SU-DHL-6 (cell line): ENCODE measurements at regions not wholly inside any gene's neighbourhood (a gene's known extent, or its start where the extent isn't known, plus 50 kb on each side); places are given as distances from the start of the nearest gene placed in this dataset.

Source experiments
- H2AFZ ChIP-seq: fragments of 200-600 bp; sonication (generic); 2 replicates; pipeline ENCODE4 v1.6.1; 2014; ENCODE audit warnings: low read depth, mild to moderate bottlenecking, moderate library complexity, mixed read lengths, antibody characterized with exemption, low read length; ENCODE audit not compliant: severe bottlenecking
- H3F3A ChIP-seq: fragments of 200-600 bp; shearing (Covaris generic); 2 replicates; pipeline ENCODE4 v1.6.0; 2016; ENCODE audit warnings: antibody characterized with exemption, mild to moderate bottlenecking; ENCODE audit not compliant: insufficient read depth
- H3K27ac ChIP-seq: fragments of 200-600 bp; sonication (generic); 2 replicates; pipeline ENCODE4 v1.5.1; 2016; ENCODE audit warnings: low read depth, mild to moderate bottlenecking, low read length, moderate library complexity, mixed read lengths
- H3K27me3 ChIP-seq: fragments of 200-600 bp; sonication (generic), shearing (Covaris generic); 2 replicates; pipeline ENCODE4 v1.6.0; 2014; ENCODE audit warnings: mild to moderate bottlenecking, low read length
- H3K36me3 ChIP-seq: fragments of 200-600 bp; sonication (generic); 2 replicates; pipeline ENCODE4 v1.6.1; 2014; ENCODE audit warnings: mild to moderate bottlenecking, low read length, mixed read lengths
- H3K4me2 ChIP-seq: fragments of 300-600, 200-600 bp; shearing (Covaris generic), sonication (generic); 2 replicates; pipeline ENCODE4 v1.6.0; 2014; ENCODE audit warnings: low read length, low read depth, mild to moderate bottlenecking; ENCODE audit not compliant: poor library complexity, severe bottlenecking
- H3K4me3 ChIP-seq: fragments of 200-600 bp; sonication (generic); 2 replicates; pipeline ENCODE4 v1.5.1; 2014; ENCODE audit warnings: antibody characterized with exemption, low read length, mild to moderate bottlenecking, mixed read lengths; ENCODE audit not compliant: insufficient read depth, poor library complexity, severe bottlenecking
- H3K79me2 ChIP-seq: fragments of 200-600 bp; sonication (generic); 2 replicates; pipeline ENCODE4 v1.6.1; 2014; ENCODE audit warnings: mild to moderate bottlenecking, low read length, moderate library complexity; ENCODE audit not compliant: insufficient read depth
- H3K9ac ChIP-seq: fragments of 200-600 bp; sonication (generic); 2 replicates; pipeline ENCODE4 v1.7.0; 2014; ENCODE audit warnings: mild to moderate bottlenecking, low read length
- H3K9me2 ChIP-seq: fragments of 200-600 bp; sonication (generic); replicated peaks from 2 replicates; pipeline ENCODE4 v1.6.1; 2014; ENCODE audit warnings: low read length; ENCODE audit not compliant: insufficient read depth
- H3K9me3 ChIP-seq: fragments of 200-600 bp; sonication (generic); 2 replicates; pipeline ENCODE4 v1.6.1; 2014; ENCODE audit warnings: low read length, mixed read lengths; ENCODE audit not compliant: insufficient read depth
- H4K20me1 ChIP-seq: fragments of 200-600 bp; sonication (generic); 2 replicates; pipeline ENCODE4 v1.6.1; 2014; ENCODE audit warnings: low read depth, mild to moderate bottlenecking, antibody characterized with exemption, low read length, moderate library complexity, mixed read lengths
- EZH2phosphoT487 ChIP-seq: fragments of 200-600 bp; sonication (generic), shearing (Covaris generic); conservative IDR thresholded peaks from 2 replicates; pipeline ENCODE4 v1.6.1; 2018; ENCODE audit warnings: mild to moderate bottlenecking, antibody characterized with exemption, low read length, moderate library complexity, mixed read lengths
- TF ChIP-seq, protein P1 (sequence below): fragments of 200-600 bp; sonication (generic); IDR thresholded peaks from one replicate; pipeline ENCODE4 v1.5.1; 2017; ENCODE audit warnings: antibody characterized with exemption, mild to moderate bottlenecking, low read length, moderate library complexity; ENCODE audit not compliant: insufficient read depth, poor library complexity, severe bottlenecking

DNA sequence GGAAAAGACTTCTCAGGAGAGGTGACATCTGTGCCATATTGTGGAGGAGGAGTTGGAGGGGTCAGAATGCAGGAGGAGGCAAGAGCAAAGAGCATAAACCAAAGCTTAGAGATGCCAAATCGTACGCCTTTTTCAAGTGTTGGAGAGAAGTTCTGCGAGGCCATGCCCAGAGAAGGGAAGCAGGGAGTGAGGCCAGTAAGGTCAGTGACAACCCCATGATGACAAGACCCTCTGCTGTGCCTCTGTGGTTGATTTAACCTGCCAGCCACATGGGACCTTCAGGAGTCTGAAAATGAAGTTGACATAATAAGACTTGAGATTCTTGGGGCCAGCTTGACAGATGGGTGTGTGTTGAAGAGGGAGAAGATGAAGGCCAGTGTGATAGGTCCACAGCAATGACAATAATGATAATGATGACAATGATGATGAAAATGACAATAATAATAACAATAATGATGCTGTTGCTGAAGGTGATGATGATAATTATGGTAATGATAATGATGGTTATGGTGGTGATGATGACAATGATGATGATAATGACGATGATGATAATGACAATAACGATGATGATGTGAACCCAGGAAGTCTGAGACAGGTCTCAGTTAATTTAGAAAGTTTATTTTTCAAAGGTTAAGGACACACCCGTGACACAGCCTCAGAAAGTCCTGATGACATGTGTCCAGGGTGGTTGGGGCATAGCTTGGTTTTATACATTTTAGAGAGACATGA, 152.6 kb upstream of the B3GAT1 start:
- Histone ChIP-seq H3K27ac (no peak overlapping the region), H3K36me3 (no peaks in the 10 kb centered on the region), H3K4me3 (no peak overlapping the region), H3K9me3 (no peaks in the 10 kb centered on the region), H3K9me2 (no peaks in the 10 kb centered on the region), H3K79me2 (no peaks in the 10 kb centered on the region), H3K9ac (no peak overlapping the region), H3K27me3 (no peaks in the 10 kb centered on the region), H3K4me2 (no peak overlapping the region), H3F3A (no peaks in the 10 kb centered on the region), H2AFZ (no peak overlapping the region), H4K20me1 (no peaks in the 10 kb centered on the region)
- TF ChIP-seq, protein P1, sequence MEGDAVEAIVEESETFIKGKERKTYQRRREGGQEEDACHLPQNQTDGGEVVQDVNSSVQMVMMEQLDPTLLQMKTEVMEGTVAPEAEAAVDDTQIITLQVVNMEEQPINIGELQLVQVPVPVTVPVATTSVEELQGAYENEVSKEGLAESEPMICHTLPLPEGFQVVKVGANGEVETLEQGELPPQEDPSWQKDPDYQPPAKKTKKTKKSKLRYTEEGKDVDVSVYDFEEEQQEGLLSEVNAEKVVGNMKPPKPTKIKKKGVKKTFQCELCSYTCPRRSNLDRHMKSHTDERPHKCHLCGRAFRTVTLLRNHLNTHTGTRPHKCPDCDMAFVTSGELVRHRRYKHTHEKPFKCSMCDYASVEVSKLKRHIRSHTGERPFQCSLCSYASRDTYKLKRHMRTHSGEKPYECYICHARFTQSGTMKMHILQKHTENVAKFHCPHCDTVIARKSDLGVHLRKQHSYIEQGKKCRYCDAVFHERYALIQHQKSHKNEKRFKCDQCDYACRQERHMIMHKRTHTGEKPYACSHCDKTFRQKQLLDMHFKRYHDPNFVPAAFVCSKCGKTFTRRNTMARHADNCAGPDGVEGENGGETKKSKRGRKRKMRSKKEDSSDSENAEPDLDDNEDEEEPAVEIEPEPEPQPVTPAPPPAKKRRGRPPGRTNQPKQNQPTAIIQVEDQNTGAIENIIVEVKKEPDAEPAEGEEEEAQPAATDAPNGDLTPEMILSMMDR = no peak
- TF ChIP-seq EZH2phosphoT487 = no peak

DNA sequence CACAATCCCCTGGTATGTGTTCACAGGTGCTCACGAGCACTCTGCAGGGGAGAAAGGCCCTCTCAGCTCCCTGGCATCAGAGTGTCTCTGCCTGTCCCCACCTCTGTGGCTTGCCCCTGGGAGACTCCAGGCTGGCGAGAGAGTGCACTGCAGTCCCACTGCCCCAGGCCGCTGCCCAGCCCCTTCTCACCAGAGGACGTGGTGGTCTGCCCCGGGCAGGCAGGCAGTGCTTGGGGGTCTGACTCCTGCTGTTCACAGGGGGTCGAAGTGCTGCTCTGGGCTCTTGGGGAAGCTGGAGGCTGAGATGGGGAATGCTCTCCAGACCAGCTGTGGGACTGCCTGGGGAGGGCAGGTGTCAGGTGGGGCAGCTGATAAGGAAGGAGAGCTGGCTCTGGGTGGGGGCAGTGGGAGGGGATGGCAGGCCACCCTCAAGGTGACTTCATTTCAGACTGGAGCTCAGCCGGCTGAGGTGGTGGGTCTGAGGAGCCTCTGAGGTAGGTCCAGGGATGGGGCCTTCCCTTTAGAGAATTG, 151.0 kb upstream of the B3GAT1 start:
- H3K9me2 ChIP-seq = no peaks in the 10 kb centered on the region
- H3F3A ChIP-seq = no peaks in the 10 kb centered on the region
- no peak overlapping the region for H2AFZ ChIP-seq
- no peak overlapping the region for H3K27ac ChIP-seq
- H4K20me1 ChIP-seq = no peaks in the 10 kb centered on the region
- no peak overlapping the region for H3K4me2 ChIP-seq
- TF ChIP-seq, protein P1 = no peak
- no peak for TF ChIP-seq EZH2phosphoT487
- H3K4me3 ChIP-seq = no peak overlapping the region
- no peaks in the 10 kb centered on the region for H3K9me3 ChIP-seq
- H3K27me3 ChIP-seq = no peaks in the 10 kb centered on the region
- no peaks in the 10 kb centered on the region for H3K79me2 ChIP-seq
- no peaks in the 10 kb centered on the region for H3K36me3 ChIP-seq
- H3K9ac ChIP-seq = no peak overlapping the region

DNA sequence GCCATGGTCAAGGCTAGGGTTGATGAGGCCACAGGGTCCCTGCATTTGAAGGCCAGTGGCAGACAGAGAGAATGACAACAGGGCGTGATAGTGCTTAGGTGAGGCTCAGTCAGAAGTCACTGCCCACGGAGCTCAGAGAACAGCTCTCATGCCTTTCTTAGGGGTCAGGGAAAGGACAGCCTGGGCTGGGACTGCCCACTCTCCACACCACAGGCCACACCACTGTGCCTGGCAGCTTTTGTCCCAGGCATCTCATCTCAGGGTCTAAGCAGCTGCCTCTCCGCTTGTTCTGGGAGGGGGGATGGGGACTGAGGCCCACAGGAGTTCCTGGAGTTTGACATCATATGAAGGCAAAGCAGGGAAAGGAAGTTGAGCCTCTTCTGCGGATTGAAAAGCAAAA, 150.2 kb upstream of the B3GAT1 start:
- H3K27me3 ChIP-seq = no peaks in the 10 kb centered on the region
- no peaks in the 10 kb centered on the region for H4K20me1 ChIP-seq
- H3K4me2 ChIP-seq = no peak overlapping the region
- H3K9me3 ChIP-seq = no peaks in the 10 kb centered on the region
- no peaks in the 10 kb centered on the region for H3K79me2 ChIP-seq
- H3K27ac ChIP-seq = no peak overlapping the region
- no peak overlapping the region for H3K4me3 ChIP-seq
- no peaks in the 10 kb centered on the region for H3K9me2 ChIP-seq
- no peak for TF ChIP-seq EZH2phosphoT487
- TF ChIP-seq, protein P1 = no peak
- no peaks in the 10 kb centered on the region for H3F3A ChIP-seq
- no peaks in the 10 kb centered on the region for H3K36me3 ChIP-seq
- H2AFZ ChIP-seq = no peak overlapping the region
- no peak overlapping the region for H3K9ac ChIP-seq
